MM.1S (cell line): ENCODE measurements at regions not wholly inside any gene's neighbourhood (a gene's known extent, or its start where the extent isn't known, plus 50 kb on each side); places are given as distances from the start of the nearest gene placed in this dataset.

ENCODE experiments used
- DNase-seq: peaks from one replicate; pipeline ENCODE4 v3.0.0-alpha.2; 2015
- H2AFZ ChIP-seq: fragments of 300-600 bp; sonication (generic); 2 replicates; pipeline ENCODE4 v1.6.0; 2016; ENCODE audit warnings: antibody characterized with exemption, low read length
- H3F3A ChIP-seq: fragments of 300-600 bp; sonication (generic); 2 replicates; pipeline ENCODE4 v1.6.1; 2016; ENCODE audit warnings: mild to moderate bottlenecking, antibody characterized with exemption, low read length, moderate library complexity, mixed read lengths; ENCODE audit not compliant: insufficient read depth
- H3K27ac ChIP-seq: fragments of 300-600 bp; sonication (generic); 2 replicates; pipeline ENCODE4 v1.5.1; 2016; ENCODE audit warnings: mild to moderate bottlenecking, low read length
- H3K27me3 ChIP-seq: fragments of 300-600 bp; sonication (generic); replicated peaks from 2 replicates; pipeline ENCODE4 v1.6.0; 2016; ENCODE audit warnings: low read length; ENCODE audit not compliant: insufficient read depth
- H3K36me3 ChIP-seq: fragments of 300-600 bp; sonication (generic); replicated peaks from 2 replicates; pipeline ENCODE4 v1.6.1; 2016; ENCODE audit warnings: mild to moderate bottlenecking, low read length, mixed read lengths; ENCODE audit not compliant: insufficient read depth
- H3K4me1 ChIP-seq: fragments of 300-600 bp; sonication (generic); 2 replicates; pipeline ENCODE4 v1.6.1; 2016; ENCODE audit warnings: low read length, mixed read lengths
- H3K4me2 ChIP-seq: fragments of 300-600 bp; sonication (generic); 2 replicates; pipeline ENCODE4 v1.6.0; 2016; ENCODE audit warnings: low read depth, low read length
- H3K4me3 ChIP-seq: fragments of 300-600 bp; sonication (generic); 2 replicates; pipeline ENCODE4 v1.5.1; 2016; ENCODE audit warnings: low read length, mixed read lengths
- H3K79me2 ChIP-seq: fragments of 300-600 bp; sonication (generic); 2 replicates; pipeline ENCODE4 v1.6.1; 2016; ENCODE audit warnings: mixed run types, low read length, mixed read lengths
- H3K9ac ChIP-seq: fragments of 300-600 bp; sonication (generic); 2 replicates; pipeline ENCODE4 v1.6.1; 2016; ENCODE audit warnings: low read length, mixed read lengths
- H3K9me2 ChIP-seq: fragments of 300-600 bp; sonication (generic); replicated peaks from 2 replicates; pipeline ENCODE4 v1.6.1; 2016; ENCODE audit warnings: mild to moderate bottlenecking, low read length, mixed read lengths; ENCODE audit not compliant: insufficient read depth
- H3K9me3 ChIP-seq: fragments of 300-600 bp; sonication (generic); replicated peaks from 2 replicates; pipeline ENCODE4 v1.6.1; 2016; ENCODE audit warnings: mild to moderate bottlenecking, low read length, mixed read lengths; ENCODE audit not compliant: insufficient read depth
- H4K20me1 ChIP-seq: fragments of 300-600 bp; sonication (generic); 2 replicates; pipeline ENCODE4 v1.6.1; 2016; ENCODE audit warnings: mild to moderate bottlenecking, low read length, moderate library complexity, mixed read lengths; ENCODE audit not compliant: insufficient read depth
- CTCF ChIP-seq: fragments of 300-600 bp; sonication (generic); IDR thresholded peaks from 2 replicates; pipeline ENCODE4 v1.5.1; 2016; ENCODE audit warnings: antibody characterized with exemption, low read length, mixed read lengths
- EZH2 ChIP-seq: fragments of 300-600 bp; sonication (generic); optimal IDR thresholded peaks from 2 replicates; pipeline ENCODE3; 2017; ENCODE audit warnings: low read depth, mild to moderate bottlenecking, antibody characterized with exemption, low read length, mixed read lengths

DNA sequence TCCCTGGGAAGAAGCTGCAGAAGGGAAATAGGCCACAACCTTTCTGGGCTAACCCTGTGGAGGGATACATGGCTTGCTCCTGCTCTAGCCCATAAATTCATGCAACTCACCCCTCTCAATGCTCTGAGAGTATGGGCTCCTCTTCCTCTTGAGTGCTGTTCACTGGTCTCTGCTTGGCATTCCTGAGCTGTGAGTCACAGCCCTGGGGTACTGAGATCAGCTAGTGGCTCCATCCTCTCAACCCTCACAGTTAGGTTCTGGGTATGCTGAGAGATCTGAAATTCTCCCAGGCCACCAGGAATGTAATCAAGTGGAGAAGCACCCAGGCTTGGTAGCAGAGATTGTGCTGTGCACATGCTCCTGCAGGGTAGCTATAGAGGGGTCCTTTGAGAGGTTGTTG is 60.6 kb upstream of the SPANXN2 start:
- Histone ChIP-seq H3F3A (no peaks in the 10 kb centered on the region), H2AFZ (no peak overlapping the region), H3K9ac (no peak overlapping the region), H3K4me3 (no peak overlapping the region), H4K20me1 (no peaks in the 10 kb centered on the region), H3K36me3 (no peaks in the 10 kb centered on the region), H3K4me1 (no peaks in the 10 kb centered on the region), H3K4me2 (no peak overlapping the region), H3K27me3 (no peaks in the 10 kb centered on the region), H3K27ac (no peak overlapping the region), H3K9me3 (no peaks in the 10 kb centered on the region), H3K9me2 (no peaks in the 10 kb centered on the region), H3K79me2 (no peaks in the 10 kb centered on the region)
- DNase-seq = no peak
- no peak for TF ChIP-seq EZH2
- no peak for TF ChIP-seq CTCF
